IMR-90 (cell line): ENCODE measurements at regions not wholly inside any gene's neighbourhood (a gene's known extent, or its start where the extent isn't known, plus 50 kb on each side); places are given as distances from the start of the nearest gene placed in this dataset.

Experiments
- ATAC-seq: fragments of 200-7000 bp; cut with Tn5 transposase; 2 replicates; pipeline ENCODE4 v1.9.1; 2020; ENCODE audit warnings: low read depth, mild to moderate bottlenecking, moderate library complexity
- BruUV-seq: library from RNA; stranded (reverse); fragments of 400-500 nt; replicated peaks from 2 replicates; lab custom pipeline; 2021; lab: Mats Ljungman, UMichigan
- CTCF ChIA-PET: fragments of 300-600 bp; formaldehyde crosslinking; extraction: SDS; loops from one replicate; lab custom pipeline; 2021; ENCODE audit warnings: antibody characterized with exemption; lab: Yijun Ruan, JAX
- POLR2A ChIA-PET: fragments of 300-600 bp; sonication (Branson Sonifier 250); formaldehyde crosslinking; loops from one replicate; lab custom pipeline; 2022; ENCODE audit warnings: antibody characterized with exemption; ENCODE audit not compliant: unreplicated experiment; lab: Charles Lee
- DNase-seq: peaks from one replicate; pipeline ENCODE4 v3.0.0; 2013
- H2AFZ ChIP-seq: replicated peaks from 2 replicates; pipeline ENCODE3; 2013; ENCODE audit warnings: low read length, mild to moderate bottlenecking; ENCODE audit not compliant: poor library complexity
- H2AK5ac ChIP-seq: 2 replicates; pipeline ENCODE4 v1.6.1; 2013; ENCODE audit warnings: low read depth, low read length, inconsistent platforms
- H2AK9ac ChIP-seq: replicated peaks from 2 replicates; pipeline ENCODE3; 2013; ENCODE audit warnings: mild to moderate bottlenecking, low read depth, low read length, moderate library complexity; ENCODE audit not compliant: poor library complexity
- H2BK120ac ChIP-seq: 2 replicates; pipeline ENCODE4 v1.6.1; 2013; ENCODE audit warnings: low read depth, low read length, inconsistent platforms
- H2BK15ac ChIP-seq: 3 replicates; pipeline ENCODE4 v1.6.1; 2013; ENCODE audit warnings: low read depth, low read length, inconsistent platforms
- H2BK20ac ChIP-seq: 2 replicates; pipeline ENCODE4 v1.6.1; 2013; ENCODE audit warnings: low read depth, mild to moderate bottlenecking, inconsistent platforms, low read length, moderate library complexity
- H2BK5ac ChIP-seq: 2 replicates; pipeline ENCODE4 v1.6.1; 2013; ENCODE audit warnings: mild to moderate bottlenecking, low read depth, low read length, inconsistent platforms; ENCODE audit not compliant: poor library complexity, severe bottlenecking
- H3K14ac ChIP-seq: replicated peaks from 2 replicates; pipeline ENCODE4 v1.6.1; 2013; ENCODE audit warnings: low read depth, low read length, inconsistent platforms
- H3K18ac ChIP-seq: 2 replicates; pipeline ENCODE4 v1.6.1; 2013; ENCODE audit warnings: low read depth, low read length, control low read depth
- H3K23ac ChIP-seq: 2 replicates; pipeline ENCODE4 v1.6.1; 2013; ENCODE audit warnings: low read depth, low read length, inconsistent platforms
- H3K27ac ChIP-seq: 2 replicates; pipeline ENCODE4 v1.5.1; 2013; ENCODE audit warnings: mild to moderate bottlenecking, control low read depth, low read length; ENCODE audit not compliant: insufficient read depth
- H3K27me3 ChIP-seq: 2 replicates; pipeline ENCODE4 v1.6.1; 2013; ENCODE audit warnings: low read length; ENCODE audit not compliant: control insufficient read depth, insufficient read depth
- H3K36me3 ChIP-seq: 2 replicates; pipeline ENCODE4 v1.6.1; 2013; ENCODE audit warnings: low read length, mixed read lengths; ENCODE audit not compliant: control insufficient read depth, insufficient read depth
- H3K4ac ChIP-seq: 2 replicates; pipeline ENCODE4 v1.6.1; 2013; ENCODE audit warnings: low read depth, low read length, inconsistent platforms
- H3K4me1 ChIP-seq: 2 replicates; pipeline ENCODE4 v1.6.1; 2013; ENCODE audit warnings: low read length, mixed read lengths; ENCODE audit not compliant: control insufficient read depth, insufficient read depth
- H3K4me2 ChIP-seq: 2 replicates; pipeline ENCODE4 v1.6.1; 2013; ENCODE audit warnings: low read depth, mild to moderate bottlenecking, control low read depth, low read length, moderate library complexity
- H3K4me3 ChIP-seq: 2 replicates; pipeline ENCODE4 v1.5.1; 2013; ENCODE audit warnings: low read depth, mild to moderate bottlenecking, control low read depth, low read length, moderate library complexity; ENCODE audit not compliant: insufficient read depth
- H3K56ac ChIP-seq: 2 replicates; pipeline ENCODE4 v1.6.1; 2013; ENCODE audit warnings: low read length, inconsistent platforms; ENCODE audit not compliant: insufficient read depth; ENCODE audit errors: extremely low read depth
- H3K79me1 ChIP-seq, 2 experiments: 2 replicates each; pipeline ENCODE4 v1.6.1; 2013; ENCODE audit warnings: low read length in 2 of 2, inconsistent platforms in 1 of 2, low read depth in 1 of 2
- H3K9ac ChIP-seq: 2 replicates; pipeline ENCODE4 v1.6.1; 2013; ENCODE audit warnings: low read depth, low read length, control low read depth
- H3K9me1 ChIP-seq: 2 replicates; pipeline ENCODE4 v1.6.1; 2013; ENCODE audit warnings: low read length, inconsistent platforms; ENCODE audit not compliant: insufficient read depth
- H3K9me3 ChIP-seq: 2 replicates; pipeline ENCODE4 v1.6.1; 2013; ENCODE audit warnings: low read length; ENCODE audit not compliant: control insufficient read depth, insufficient read depth
- H4K20me1 ChIP-seq: 2 replicates; pipeline ENCODE4 v1.6.1; 2013; ENCODE audit warnings: low read length, inconsistent platforms; ENCODE audit not compliant: insufficient read depth
- H4K5ac ChIP-seq: 2 replicates; pipeline ENCODE4 v1.6.1; 2013; ENCODE audit warnings: mild to moderate bottlenecking, low read depth, low read length, control low read depth
- H4K8ac ChIP-seq, 2 experiments: 2 replicates each; pipeline ENCODE4 v1.6.1; 2013; ENCODE audit warnings: low read depth in 2 of 2, low read length in 2 of 2, control low read depth in 1 of 2, inconsistent platforms in 1 of 2
- H4K91ac ChIP-seq: 2 replicates; pipeline ENCODE4 v1.6.1; 2013; ENCODE audit warnings: low read depth, low read length, inconsistent platforms; ENCODE audit not compliant: insufficient read depth
- MAFK ChIP-seq: IDR thresholded peaks from 2 replicates; pipeline ENCODE4 v1.6.1; 2012; ENCODE audit warnings: low read depth, low read length, improper control_type of control experiment
- MXI1 ChIP-seq: IDR thresholded peaks from 2 replicates; pipeline ENCODE4 v1.6.1; 2012; ENCODE audit warnings: low read depth, mild to moderate bottlenecking, low read length, moderate library complexity, borderline replicate concordance
- NFE2L2 ChIP-seq: fragments of 150-350 bp; IDR thresholded peaks from 2 replicates; pipeline ENCODE4 v1.6.1; 2016; ENCODE audit warnings: low read depth, mild to moderate bottlenecking, low read length
- RFX5 ChIP-seq: IDR thresholded peaks from 2 replicates; pipeline ENCODE4 v1.8.0; 2012; ENCODE audit warnings: low read depth, mild to moderate bottlenecking, low read length, moderate library complexity
- USF2 ChIP-seq: fragments of 150-350 bp; IDR thresholded peaks from 2 replicates; pipeline ENCODE4 v1.6.1; 2017; ENCODE audit warnings: mild to moderate bottlenecking, antibody characterized with exemption, low read length, low read depth
- WGBS, 2 experiments: methylation state at CpG; one replicate each; pipeline versions ENCODE4 v1.1.5 to v1.1.7; 2013; ENCODE audit warnings: missing lambda C conversion rate in 2 of 2; ENCODE audit not compliant: insufficient read length in 1 of 2; ENCODE audit errors: extremely low coverage in 2 of 2; 5-methylcytosine and 5-hydroxymethylcytosine counted together
- dilution Hi-C: fragments of 300-500 bp; cut with HindIII; formaldehyde crosslinking; loops from one replicate; pipeline ENCODE4 v1.14.3; 2018; ENCODE audit warnings: low sequenced_read_pairs; ENCODE audit not compliant: unreplicated experiment
- in situ Hi-C: fragments of 300-500 bp; cut with MboI; formaldehyde crosslinking; loops from 3 replicates; pipeline ENCODE4 v1.14.3; 2019; ENCODE audit warnings: low sequenced_read_pairs, inconsistent platforms, mixed read lengths
- intact Hi-C: fragments of 100-400 bp; cut with micrococcal nuclease; formaldehyde crosslinking; loops from 2 replicates; pipeline ENCODE4 v1.10.0; 2022

DNA sequence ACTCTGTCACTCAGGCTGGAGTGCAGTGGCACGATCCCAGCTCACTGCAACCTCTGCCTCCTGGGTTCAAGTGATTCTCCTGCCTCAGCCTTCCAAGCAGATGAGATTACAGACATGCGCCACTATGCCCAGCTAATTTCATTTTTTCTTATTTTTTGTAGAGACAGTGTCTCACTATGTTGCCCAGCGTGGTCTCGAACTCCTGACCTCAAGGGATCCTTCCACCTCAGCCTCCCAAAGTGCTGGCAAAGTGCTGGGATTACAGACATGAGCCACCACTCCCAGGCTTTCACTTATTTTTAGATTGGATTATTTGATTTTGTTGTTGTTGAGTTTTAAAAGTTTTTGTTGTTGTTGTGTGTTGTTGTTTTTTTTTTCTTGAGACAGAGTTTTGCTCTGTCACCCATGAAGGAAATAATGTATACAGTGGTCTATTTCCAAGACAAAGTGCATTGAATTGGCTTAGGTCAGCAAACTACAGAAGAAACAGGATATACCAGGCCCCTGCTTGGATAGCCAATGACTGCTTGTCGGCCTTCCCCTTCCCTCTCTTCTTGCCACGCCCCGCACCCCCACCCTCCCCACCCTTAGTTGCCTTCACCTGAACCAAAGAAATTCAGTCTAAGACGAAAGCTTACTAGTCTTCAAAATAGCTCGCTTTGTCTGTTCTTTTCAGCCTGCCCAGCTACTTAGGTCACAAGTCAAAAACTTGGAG, 91.8 kb upstream of the CLDN5 start:
- DNase-seq (no peak), ATAC-seq (no peak)
- H4K8ac ChIP-seq, result no peak overlapping the region
- no peak overlapping the region for H2AK5ac ChIP-seq
- H3K56ac ChIP-seq, result no peak overlapping the region
- intact Hi-C loops, result no loop called here
- no peaks in the 10 kb centered on the region for H4K20me1 ChIP-seq
- no peak overlapping the region for H3K27ac ChIP-seq
- no peak overlapping the region for H3K23ac ChIP-seq
- H2BK20ac ChIP-seq, result no peak overlapping the region
- dilution Hi-C loops, result no loop called here
- H2BK15ac ChIP-seq, result no peak overlapping the region
- no peak overlapping the region for H2AK9ac ChIP-seq
- H3K4me2 ChIP-seq, result no peak overlapping the region
- no peaks in the 10 kb centered on the region for H3K79me1 ChIP-seq
- H3K4ac ChIP-seq, result no peak overlapping the region
- no peak overlapping the region for H4K5ac ChIP-seq
- H2BK120ac ChIP-seq, result no peak overlapping the region
- POLR2A ChIA-PET, result no interaction called here
- H3K9ac ChIP-seq, result no peak overlapping the region
- H3K14ac ChIP-seq, result no peak overlapping the region
- no peak overlapping the region for H2BK5ac ChIP-seq
- in situ Hi-C loops, result no loop called here
- H3K4me1 ChIP-seq, result no peaks in the 10 kb centered on the region
- no peaks in the 10 kb centered on the region for H3K36me3 ChIP-seq
- whole genome bisulfite sequencing, 2 experiments, result 76% methylated on average over 3 of the region's 9 CpGs; no CpG with 5 or more reads in 1 of the 2 experiments
- no TSS peak for BruUV-seq
- CTCF ChIA-PET, result interaction anchor here (0.7 kb wide), 2 partner anchors 13 to 120 kb away, joined by 3 to 4 read pairs; no protein-coding TSS in a partner anchor
- H3K27me3 ChIP-seq, result peaks cover 48% of the 10 kb centered on the region
- TF ChIP-seq NFE2L2 (no peak), USF2 (no peak), MXI1 (no peak), RFX5 (no peak), MAFK (peak; percentile 21; the same call in 1 of the 2 replicates)
- no peaks in the 10 kb centered on the region for H3K9me3 ChIP-seq
- no peak overlapping the region for H3K4me3 ChIP-seq
- H3K9me1 ChIP-seq, result no peaks in the 10 kb centered on the region
- no peak overlapping the region for H4K91ac ChIP-seq
- no peak overlapping the region for H2AFZ ChIP-seq
- no peak overlapping the region for H3K18ac ChIP-seq
